WTC11 (cell line): ENCODE measurements at regions not wholly inside any gene's neighbourhood (a gene's known extent, or its start where the extent isn't known, plus 50 kb on each side); places are given as distances from the start of the nearest gene placed in this dataset.

Experiments used
- ATAC-seq: fragments of 200-7000 bp; cut with Tn5 transposase; 2 replicates; pipeline ENCODE4 v1.10.0; 2021; ENCODE audit warnings: mild to moderate bottlenecking, moderate library complexity
- CTCF ChIA-PET: fragments of 300-600 bp; sonication (Branson Sonifier 250); formaldehyde crosslinking; loops from one replicate; lab custom pipeline; 2021; ENCODE audit warnings: antibody characterized with exemption; lab: Charles Lee
- POLR2A ChIA-PET: fragments of 350-600 bp; sonication (Branson Sonifier 250); formaldehyde crosslinking; loops from one replicate; lab custom pipeline; 2021; ENCODE audit warnings: antibody characterized with exemption; lab: Charles Lee
- DNase-seq: peaks from one replicate; pipeline ENCODE4 v3.0.0; 2021; ENCODE audit warnings: low spot score
- H3K27ac Mint-ChIP-seq: 2 replicates; pipeline ENCODE4 v1.8.0; 2021; ENCODE audit warnings: mixed read lengths
- H3K27me3 Mint-ChIP-seq: 2 replicates; pipeline ENCODE4 v1.8.0; 2021; ENCODE audit warnings: low read depth, mild to moderate bottlenecking, moderate library complexity, mixed read lengths
- H3K36me3 Mint-ChIP-seq: 2 replicates; pipeline ENCODE4 v1.8.0; 2021; ENCODE audit warnings: mixed read lengths
- H3K4me1 Mint-ChIP-seq: 2 replicates; pipeline ENCODE4 v1.8.0; 2022; ENCODE audit warnings: mixed read lengths
- H3K4me3 Mint-ChIP-seq: 2 replicates; pipeline ENCODE4 v1.8.0; 2021; ENCODE audit warnings: mild to moderate bottlenecking, moderate library complexity, mixed read lengths
- H3K9me3 Mint-ChIP-seq: 2 replicates; pipeline ENCODE4 v1.8.0; 2021; ENCODE audit warnings: mixed read lengths
- ATF1 ChIP-seq: sonication (generic); formaldehyde crosslinking; IDR thresholded peaks from 2 replicates; pipeline ENCODE4 v1.8.1; 2023; ENCODE audit warnings: mild to moderate bottlenecking, moderate library complexity, missing genetic modification reagents
- CBFB ChIP-seq: sonication (generic); formaldehyde crosslinking; IDR thresholded peaks from 2 replicates; pipeline ENCODE4 v1.8.1; 2022; ENCODE audit warnings: mild to moderate bottlenecking, low read depth, missing genetic modification reagents
- E2F5 ChIP-seq: sonication (generic); formaldehyde crosslinking; IDR thresholded peaks from 2 replicates; pipeline ENCODE4 v1.8.1; 2022; ENCODE audit warnings: mild to moderate bottlenecking, moderate library complexity, missing genetic modification reagents
- ELF4 ChIP-seq: sonication (generic); formaldehyde crosslinking; IDR thresholded peaks from 2 replicates; pipeline ENCODE4 v1.8.1; 2022; ENCODE audit warnings: low read depth, mild to moderate bottlenecking, moderate library complexity, missing genetic modification reagents
- FOXJ3 ChIP-seq: sonication (generic); formaldehyde crosslinking; IDR thresholded peaks from 2 replicates; pipeline ENCODE4 v1.9.0; 2021; ENCODE audit warnings: missing genetic modification reagents, mild to moderate bottlenecking, borderline replicate concordance
- IRF2 ChIP-seq: sonication (generic); formaldehyde crosslinking; IDR thresholded peaks from 2 replicates; pipeline ENCODE4 v1.8.0; 2022; ENCODE audit warnings: low read depth, missing genetic modification reagents, borderline replicate concordance
- JAZF1 ChIP-seq: fragments of 250-450 bp; sonication (Bioruptor Pico); IDR thresholded peaks from 2 replicates; pipeline ENCODE4 v1.9.0; 2021; ENCODE audit warnings: moderate library complexity, mild to moderate bottlenecking, inconsistent platforms
- NR2C2 ChIP-seq: sonication (generic); formaldehyde crosslinking; IDR thresholded peaks from 2 replicates; pipeline ENCODE4 v1.8.0; 2022; ENCODE audit warnings: mild to moderate bottlenecking, missing genetic modification reagents
- NR3C1 ChIP-seq: sonication (generic); formaldehyde crosslinking; conservative IDR thresholded peaks from 2 replicates; pipeline ENCODE4 v1.8.1; 2023; ENCODE audit warnings: low read depth, mild to moderate bottlenecking, missing genetic modification reagents
- OVOL2 ChIP-seq: fragments of 250-450 bp; sonication (Bioruptor Pico); IDR thresholded peaks from 2 replicates; pipeline ENCODE4 v1.9.0; 2021; ENCODE audit warnings: mild to moderate bottlenecking, borderline replicate concordance
- SMAD3 ChIP-seq: sonication (generic); formaldehyde crosslinking; IDR thresholded peaks from 2 replicates; pipeline ENCODE4 v1.8.0; 2022; ENCODE audit warnings: missing genetic modification reagents, mild to moderate bottlenecking, borderline replicate concordance
- SOX15 ChIP-seq: fragments of 250-450 bp; sonication (Bioruptor Pico); IDR thresholded peaks from 2 replicates; pipeline ENCODE4 v1.9.0; 2021; ENCODE audit warnings: mild to moderate bottlenecking
- TEAD4 ChIP-seq: sonication (generic); formaldehyde crosslinking; IDR thresholded peaks from 2 replicates; pipeline ENCODE4 v1.8.0; 2022; ENCODE audit warnings: mild to moderate bottlenecking, missing genetic modification reagents
- ZNF121 ChIP-seq: sonication (generic); formaldehyde crosslinking; IDR thresholded peaks from 2 replicates; pipeline ENCODE4 v1.8.0; 2023; ENCODE audit warnings: missing genetic modification reagents
- ZNF219 ChIP-seq: sonication (generic); formaldehyde crosslinking; IDR thresholded peaks from 2 replicates; pipeline ENCODE4 v1.8.0; 2023; ENCODE audit warnings: missing genetic modification reagents, mild to moderate bottlenecking, borderline replicate concordance
- ZNF232 ChIP-seq: sonication (generic); formaldehyde crosslinking; IDR thresholded peaks from 2 replicates; pipeline ENCODE4 v1.8.0; 2022; ENCODE audit warnings: mild to moderate bottlenecking, missing genetic modification reagents
- ZNF317 ChIP-seq: sonication (generic); formaldehyde crosslinking; IDR thresholded peaks from 2 replicates; pipeline ENCODE4 v1.8.1; 2023; ENCODE audit warnings: low read depth, mild to moderate bottlenecking, moderate library complexity, missing genetic modification reagents, borderline replicate concordance
- ZNF512 ChIP-seq: sonication (generic); formaldehyde crosslinking; IDR thresholded peaks from 2 replicates; pipeline ENCODE4 v1.8.1; 2022; ENCODE audit warnings: missing genetic modification reagents, borderline replicate concordance
- TF ChIP-seq, protein P1 (sequence below): sonication (generic); formaldehyde crosslinking; IDR thresholded peaks from 2 replicates; pipeline ENCODE4 v1.8.1; 2023; ENCODE audit warnings: mild to moderate bottlenecking, missing genetic modification reagents, moderate library complexity
- TF ChIP-seq, protein P2 (sequence below): sonication (generic); formaldehyde crosslinking; IDR thresholded peaks from 2 replicates; pipeline ENCODE4 v1.8.0; 2022; ENCODE audit warnings: mild to moderate bottlenecking, missing genetic modification reagents
- TF ChIP-seq, protein P3 (sequence below): sonication (generic); formaldehyde crosslinking; IDR thresholded peaks from 2 replicates; pipeline ENCODE4 v1.8.0; 2022; ENCODE audit warnings: mild to moderate bottlenecking, missing genetic modification reagents
- TF ChIP-seq, protein P4 (sequence below): sonication (generic); formaldehyde crosslinking; conservative IDR thresholded peaks from 2 replicates; pipeline ENCODE4 v1.8.1; 2023; ENCODE audit warnings: mild to moderate bottlenecking, low read depth, missing genetic modification reagents, moderate library complexity
- TF ChIP-seq, protein P5 (sequence below): fragments of 200-600 bp; IDR thresholded peaks from 2 replicates; pipeline ENCODE4 v1.8.0; 2022; ENCODE audit warnings: antibody characterized with exemption

GRCh38 chr6:139521338-139521737, 146.9 kb upstream of the CITED2 start:
- CTCF ChIA-PET, result no interaction called here
- no peak for DNase-seq
- no peak for TF ChIP-seq JAZF1 (CRISPR knock-in tag)
- TF ChIP-seq NR3C1 (CRISPR knock-in tag), result no peak
- no peak for TF ChIP-seq SOX15 (CRISPR knock-in tag)
- no peak for TF ChIP-seq ZNF512 (CRISPR knock-in tag)
- TF ChIP-seq TEAD4, result no peak
- TF ChIP-seq OVOL2 (CRISPR knock-in tag), result no peak
- TF ChIP-seq, protein P1, sequence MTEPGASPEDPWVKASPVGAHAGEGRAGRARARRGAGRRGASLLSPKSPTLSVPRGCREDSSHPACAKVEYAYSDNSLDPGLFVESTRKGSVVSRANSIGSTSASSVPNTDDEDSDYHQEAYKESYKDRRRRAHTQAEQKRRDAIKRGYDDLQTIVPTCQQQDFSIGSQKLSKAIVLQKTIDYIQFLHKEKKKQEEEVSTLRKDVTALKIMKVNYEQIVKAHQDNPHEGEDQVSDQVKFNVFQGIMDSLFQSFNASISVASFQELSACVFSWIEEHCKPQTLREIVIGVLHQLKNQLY, result no peak
- TF ChIP-seq, protein P2, sequence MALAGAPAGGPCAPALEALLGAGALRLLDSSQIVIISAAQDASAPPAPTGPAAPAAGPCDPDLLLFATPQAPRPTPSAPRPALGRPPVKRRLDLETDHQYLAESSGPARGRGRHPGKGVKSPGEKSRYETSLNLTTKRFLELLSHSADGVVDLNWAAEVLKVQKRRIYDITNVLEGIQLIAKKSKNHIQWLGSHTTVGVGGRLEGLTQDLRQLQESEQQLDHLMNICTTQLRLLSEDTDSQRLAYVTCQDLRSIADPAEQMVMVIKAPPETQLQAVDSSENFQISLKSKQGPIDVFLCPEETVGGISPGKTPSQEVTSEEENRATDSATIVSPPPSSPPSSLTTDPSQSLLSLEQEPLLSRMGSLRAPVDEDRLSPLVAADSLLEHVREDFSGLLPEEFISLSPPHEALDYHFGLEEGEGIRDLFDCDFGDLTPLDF (CRISPR knock-in tag), result no peak
- no peak for TF ChIP-seq FOXJ3
- TF ChIP-seq ZNF232 (CRISPR knock-in tag), result no peak
- no peak for TF ChIP-seq E2F5 (CRISPR knock-in tag)
- TF ChIP-seq ZNF317 (CRISPR knock-in tag), result no peak
- TF ChIP-seq SMAD3 (CRISPR knock-in tag), result no peak
- TF ChIP-seq, all 79 proteins: peak for 0
- H3K9me3 Mint-ChIP-seq, result peaks cover 3% of the 10 kb centered on the region; the same call in 1 of the 2 replicates
- peaks cover 4% of the 10 kb centered on the region; the same call in 1 of the 2 replicates for H3K4me1 Mint-ChIP-seq
- H3K36me3 Mint-ChIP-seq, result no peaks in the 10 kb centered on the region
- H3K27ac Mint-ChIP-seq, result no peak overlapping the region
- ATAC-seq, result no peak
- no peak overlapping the region for H3K4me3 Mint-ChIP-seq
- H3K27me3 Mint-ChIP-seq, result no peaks in the 10 kb centered on the region
- POLR2A ChIA-PET, result no interaction called here

DNA sequence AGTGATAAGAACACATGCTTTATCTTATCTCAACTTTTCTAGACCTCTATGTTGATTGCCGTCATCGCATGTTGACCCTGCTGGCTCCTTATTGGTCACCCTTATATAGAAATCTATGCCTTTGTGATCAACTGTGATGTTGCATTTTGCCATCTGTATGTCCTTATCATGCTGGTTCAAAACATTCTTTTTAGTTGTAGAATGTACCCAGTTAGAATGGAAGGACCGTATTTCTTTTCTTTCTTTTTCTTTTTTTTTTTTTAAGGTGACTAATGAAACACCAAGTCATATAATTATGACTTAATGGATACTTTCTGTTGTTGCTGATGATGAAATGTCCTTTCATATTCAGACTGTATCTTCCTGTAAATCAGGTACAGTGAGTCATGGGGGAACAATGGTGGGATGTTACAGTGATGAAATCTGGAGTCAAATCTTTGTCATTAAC, 145.9 kb upstream of the CITED2 start:
- ATAC-seq (no peak), DNase-seq (no peak)
- H3K36me3 Mint-ChIP-seq, result no peaks in the 10 kb centered on the region
- no peaks in the 10 kb centered on the region for H3K27me3 Mint-ChIP-seq
- ChIA-PET CTCF (no interaction called here), POLR2A (no interaction called here)
- no peak overlapping the region for H3K27ac Mint-ChIP-seq
- peaks cover 3% of the 10 kb centered on the region; the same call in 1 of the 2 replicates for H3K9me3 Mint-ChIP-seq
- H3K4me1 Mint-ChIP-seq, result peaks cover 5% of the 10 kb centered on the region
- no peak overlapping the region for H3K4me3 Mint-ChIP-seq
- TF ChIP-seq ZNF512 (CRISPR knock-in tag) (no peak), NR2C2 (CRISPR knock-in tag) (no peak), ELF4 (CRISPR knock-in tag) (no peak), ATF1 (CRISPR knock-in tag) (no peak), ZNF232 (CRISPR knock-in tag) (no peak), ZNF219 (no peak), OVOL2 (CRISPR knock-in tag) (no peak), CBFB (CRISPR knock-in tag) (no peak), ZNF121 (CRISPR knock-in tag) (no peak), IRF2 (no peak)
- TF ChIP-seq, protein P3, sequence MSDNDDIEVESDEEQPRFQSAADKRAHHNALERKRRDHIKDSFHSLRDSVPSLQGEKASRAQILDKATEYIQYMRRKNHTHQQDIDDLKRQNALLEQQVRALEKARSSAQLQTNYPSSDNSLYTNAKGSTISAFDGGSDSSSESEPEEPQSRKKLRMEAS (CRISPR knock-in tag), result no peak
- TF ChIP-seq, protein P4, sequence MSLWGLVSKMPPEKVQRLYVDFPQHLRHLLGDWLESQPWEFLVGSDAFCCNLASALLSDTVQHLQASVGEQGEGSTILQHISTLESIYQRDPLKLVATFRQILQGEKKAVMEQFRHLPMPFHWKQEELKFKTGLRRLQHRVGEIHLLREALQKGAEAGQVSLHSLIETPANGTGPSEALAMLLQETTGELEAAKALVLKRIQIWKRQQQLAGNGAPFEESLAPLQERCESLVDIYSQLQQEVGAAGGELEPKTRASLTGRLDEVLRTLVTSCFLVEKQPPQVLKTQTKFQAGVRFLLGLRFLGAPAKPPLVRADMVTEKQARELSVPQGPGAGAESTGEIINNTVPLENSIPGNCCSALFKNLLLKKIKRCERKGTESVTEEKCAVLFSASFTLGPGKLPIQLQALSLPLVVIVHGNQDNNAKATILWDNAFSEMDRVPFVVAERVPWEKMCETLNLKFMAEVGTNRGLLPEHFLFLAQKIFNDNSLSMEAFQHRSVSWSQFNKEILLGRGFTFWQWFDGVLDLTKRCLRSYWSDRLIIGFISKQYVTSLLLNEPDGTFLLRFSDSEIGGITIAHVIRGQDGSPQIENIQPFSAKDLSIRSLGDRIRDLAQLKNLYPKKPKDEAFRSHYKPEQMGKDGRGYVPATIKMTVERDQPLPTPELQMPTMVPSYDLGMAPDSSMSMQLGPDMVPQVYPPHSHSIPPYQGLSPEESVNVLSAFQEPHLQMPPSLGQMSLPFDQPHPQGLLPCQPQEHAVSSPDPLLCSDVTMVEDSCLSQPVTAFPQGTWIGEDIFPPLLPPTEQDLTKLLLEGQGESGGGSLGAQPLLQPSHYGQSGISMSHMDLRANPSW (CRISPR knock-in tag), result no peak
- TF ChIP-seq, protein P2 (CRISPR knock-in tag), result no peak
- TF ChIP-seq, protein P5, sequence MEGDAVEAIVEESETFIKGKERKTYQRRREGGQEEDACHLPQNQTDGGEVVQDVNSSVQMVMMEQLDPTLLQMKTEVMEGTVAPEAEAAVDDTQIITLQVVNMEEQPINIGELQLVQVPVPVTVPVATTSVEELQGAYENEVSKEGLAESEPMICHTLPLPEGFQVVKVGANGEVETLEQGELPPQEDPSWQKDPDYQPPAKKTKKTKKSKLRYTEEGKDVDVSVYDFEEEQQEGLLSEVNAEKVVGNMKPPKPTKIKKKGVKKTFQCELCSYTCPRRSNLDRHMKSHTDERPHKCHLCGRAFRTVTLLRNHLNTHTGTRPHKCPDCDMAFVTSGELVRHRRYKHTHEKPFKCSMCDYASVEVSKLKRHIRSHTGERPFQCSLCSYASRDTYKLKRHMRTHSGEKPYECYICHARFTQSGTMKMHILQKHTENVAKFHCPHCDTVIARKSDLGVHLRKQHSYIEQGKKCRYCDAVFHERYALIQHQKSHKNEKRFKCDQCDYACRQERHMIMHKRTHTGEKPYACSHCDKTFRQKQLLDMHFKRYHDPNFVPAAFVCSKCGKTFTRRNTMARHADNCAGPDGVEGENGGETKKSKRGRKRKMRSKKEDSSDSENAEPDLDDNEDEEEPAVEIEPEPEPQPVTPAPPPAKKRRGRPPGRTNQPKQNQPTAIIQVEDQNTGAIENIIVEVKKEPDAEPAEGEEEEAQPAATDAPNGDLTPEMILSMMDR, result no peak
